H9 (cell line): ENCODE measurements at regions not wholly inside any gene's neighbourhood (a gene's known extent, or its start where the extent isn't known, plus 50 kb on each side); places are given as distances from the start of the nearest gene placed in this dataset.

ENCODE experiments used
- DNase-seq: peaks from one replicate; pipeline ENCODE4 v3.0.0-alpha.2; 2017
- H2AFZ ChIP-seq: one replicate; pipeline ENCODE4 v1.6.1; 2013; ENCODE audit warnings: mild to moderate bottlenecking, low read length, control low read depth, moderate library complexity
- H2AK5ac ChIP-seq: 2 replicates; pipeline ENCODE4 v1.6.1; 2013; ENCODE audit warnings: low read length, control low read depth, mixed read lengths; ENCODE audit not compliant: insufficient read length
- H2BK120ac ChIP-seq: one replicate; pipeline ENCODE4 v1.6.1; 2013; ENCODE audit warnings: low read depth, mild to moderate bottlenecking, low read length, control low read depth, inconsistent platforms; ENCODE audit not compliant: poor library complexity, severe bottlenecking
- H2BK12ac ChIP-seq: 2 replicates; pipeline ENCODE4 v1.6.1; 2013; ENCODE audit warnings: low read length, control low read depth, mixed read lengths, low read depth; ENCODE audit not compliant: insufficient read length
- H2BK15ac ChIP-seq: 2 replicates; pipeline ENCODE4 v1.6.1; 2013; ENCODE audit warnings: low read depth, low read length, control low read depth
- H2BK20ac ChIP-seq: one replicate; pipeline ENCODE4 v1.6.1; 2013; ENCODE audit warnings: low read depth, mild to moderate bottlenecking, low read length, control low read depth, inconsistent platforms; ENCODE audit not compliant: poor library complexity, severe bottlenecking
- H2BK5ac ChIP-seq: 2 replicates; pipeline ENCODE4 v1.6.1; 2013; ENCODE audit warnings: low read length, control low read depth, mixed read lengths; ENCODE audit not compliant: insufficient read length
- H3K14ac ChIP-seq: 2 replicates; pipeline ENCODE4 v1.6.1; 2013; ENCODE audit warnings: low read length, control low read depth; ENCODE audit not compliant: insufficient read depth
- H3K18ac ChIP-seq: 2 replicates; pipeline ENCODE4 v1.6.1; 2013; ENCODE audit warnings: low read depth, mild to moderate bottlenecking, mixed read lengths, low read length, control low read depth; ENCODE audit not compliant: insufficient read length
- H3K23ac ChIP-seq: 2 replicates; pipeline ENCODE4 v1.6.1; 2013; ENCODE audit warnings: low read length, control low read depth, mixed read lengths, low read depth; ENCODE audit not compliant: insufficient read length
- H3K23me2 ChIP-seq: 2 replicates; pipeline ENCODE4 v1.6.1; 2013; ENCODE audit warnings: low read depth, mild to moderate bottlenecking, mixed read lengths, low read length, control low read depth; ENCODE audit not compliant: insufficient read length, poor library complexity, severe bottlenecking
- H3K27ac ChIP-seq: 2 replicates; pipeline ENCODE4 v1.5.1; 2013; ENCODE audit warnings: low read length, control low read depth, mixed read lengths, low read depth; ENCODE audit not compliant: insufficient read length
- H3K27me3 ChIP-seq: 2 replicates; pipeline ENCODE4 v1.6.1; 2013; ENCODE audit warnings: low read length, control low read depth, inconsistent platforms; ENCODE audit not compliant: insufficient read depth
- H3K4ac ChIP-seq: 2 replicates; pipeline ENCODE4 v1.6.1; 2013; ENCODE audit warnings: low read depth, mild to moderate bottlenecking, control low read depth, inconsistent platforms, low read length, moderate library complexity
- H3K4me1 ChIP-seq: 2 replicates; pipeline ENCODE4 v1.6.1; 2013; ENCODE audit warnings: low read length, control low read depth, inconsistent platforms; ENCODE audit not compliant: insufficient read depth
- H3K4me2 ChIP-seq: 2 replicates; pipeline ENCODE4 v1.6.1; 2013; ENCODE audit warnings: low read length, control low read depth, mixed read lengths; ENCODE audit not compliant: insufficient read length, insufficient read depth
- H3K56ac ChIP-seq: 2 replicates; pipeline ENCODE4 v1.6.1; 2013; ENCODE audit warnings: low read depth, mild to moderate bottlenecking, mixed read lengths, low read length, control low read depth; ENCODE audit not compliant: insufficient read length
- H3K79me1 ChIP-seq: 2 replicates; pipeline ENCODE4 v1.6.1; 2013; ENCODE audit warnings: low read depth, mild to moderate bottlenecking, moderate library complexity, low read length, control low read depth, inconsistent platforms; ENCODE audit not compliant: insufficient read depth, poor library complexity, severe bottlenecking
- H3K79me2 ChIP-seq: 2 replicates; pipeline ENCODE4 v1.6.1; 2013; ENCODE audit warnings: low read length, control low read depth, inconsistent platforms; ENCODE audit not compliant: insufficient read depth
- H3K9ac ChIP-seq: 2 replicates; pipeline ENCODE4 v1.6.1; 2013; ENCODE audit warnings: low read length, control low read depth, mixed read lengths; ENCODE audit not compliant: insufficient read length; ENCODE audit errors: extremely low read depth
- H3K9me3 ChIP-seq: one replicate; pipeline ENCODE4 v1.6.1; 2013; ENCODE audit warnings: low read depth, low read length, inconsistent platforms; ENCODE audit not compliant: control insufficient read depth
- H3T11ph ChIP-seq: one replicate; pipeline ENCODE4 v1.6.1; 2013; ENCODE audit warnings: mild to moderate bottlenecking, low read length, control low read depth, inconsistent platforms
- H4K20me1 ChIP-seq: one replicate; pipeline ENCODE4 v1.6.1; 2013; ENCODE audit not compliant: control insufficient read depth, insufficient read length, insufficient read depth
- H4K5ac ChIP-seq: 2 replicates; pipeline ENCODE4 v1.6.1; 2013; ENCODE audit warnings: low read depth, mild to moderate bottlenecking, mixed read lengths, low read length, control low read depth; ENCODE audit not compliant: insufficient read length
- H4K8ac ChIP-seq: replicated peaks from 2 replicates; pipeline ENCODE4 v1.6.1; 2013; ENCODE audit warnings: low read length, control low read depth, mixed read lengths, low read depth; ENCODE audit not compliant: insufficient read length
- H4K91ac ChIP-seq: 2 replicates; pipeline ENCODE4 v1.6.1; 2013; ENCODE audit warnings: low read depth, mild to moderate bottlenecking, moderate library complexity, mixed read lengths, low read length, control low read depth; ENCODE audit not compliant: insufficient read length
- H3K27ac Mint-ChIP-seq, 3 experiments: 2 replicates in 2 of 3; 3 replicates in 1 of 3; pipeline ENCODE4 v1.8.0; 2020 to 2021; ENCODE audit warnings: mixed read lengths in 3 of 3, mild to moderate bottlenecking in 1 of 3, moderate library complexity in 1 of 3
- H3K27me3 Mint-ChIP-seq: 2 replicates; pipeline ENCODE4 v1.8.0; 2021; ENCODE audit warnings: low read depth, mild to moderate bottlenecking, moderate library complexity, mixed read lengths
- H3K36me3 Mint-ChIP-seq, 3 experiments: 2 replicates in 2 of 3; 3 replicates in 1 of 3; pipeline ENCODE4 v1.8.0; 2020 to 2021; ENCODE audit warnings: low read depth in 3 of 3, mixed read lengths in 3 of 3; ENCODE audit not compliant: insufficient read depth in 1 of 3
- H3K4me1 Mint-ChIP-seq, 2 experiments: 2 replicates each; pipeline ENCODE4 v1.8.0; 2020; ENCODE audit warnings: mixed read lengths in 2 of 2
- H3K4me3 Mint-ChIP-seq, 2 experiments: 2 replicates in 1 of 2; 3 replicates in 1 of 2; pipeline ENCODE4 v1.8.0; 2020 to 2021; ENCODE audit warnings: mild to moderate bottlenecking in 2 of 2, mixed read lengths in 2 of 2, moderate library complexity in 1 of 2
- H3K9me3 Mint-ChIP-seq, 2 experiments: 2 replicates in 1 of 2; 3 replicates in 1 of 2; pipeline ENCODE4 v1.8.0; 2020; ENCODE audit warnings: mild to moderate bottlenecking in 2 of 2, mixed read lengths in 2 of 2, moderate library complexity in 1 of 2
- WGBS: extraction: QIAGEN DNeasy Blood & Tissue Kit; methylation state at CpG from one replicate; pipeline ENCODE4 v1.1.7; 2013; ENCODE audit warnings: missing lambda C conversion rate, low lambda C conversion rate, mixed read lengths; ENCODE audit not compliant: insufficient read length; ENCODE audit errors: extremely low coverage; 5-methylcytosine and 5-hydroxymethylcytosine counted together
- TF ChIP-seq, protein P1 (sequence below): fragments of 200-600 bp; sonication (generic); conservative IDR thresholded peaks from 3 replicates; pipeline ENCODE4 v1.8.0; 2021; ENCODE audit warnings: antibody characterized with exemption, mild to moderate bottlenecking

DNA sequence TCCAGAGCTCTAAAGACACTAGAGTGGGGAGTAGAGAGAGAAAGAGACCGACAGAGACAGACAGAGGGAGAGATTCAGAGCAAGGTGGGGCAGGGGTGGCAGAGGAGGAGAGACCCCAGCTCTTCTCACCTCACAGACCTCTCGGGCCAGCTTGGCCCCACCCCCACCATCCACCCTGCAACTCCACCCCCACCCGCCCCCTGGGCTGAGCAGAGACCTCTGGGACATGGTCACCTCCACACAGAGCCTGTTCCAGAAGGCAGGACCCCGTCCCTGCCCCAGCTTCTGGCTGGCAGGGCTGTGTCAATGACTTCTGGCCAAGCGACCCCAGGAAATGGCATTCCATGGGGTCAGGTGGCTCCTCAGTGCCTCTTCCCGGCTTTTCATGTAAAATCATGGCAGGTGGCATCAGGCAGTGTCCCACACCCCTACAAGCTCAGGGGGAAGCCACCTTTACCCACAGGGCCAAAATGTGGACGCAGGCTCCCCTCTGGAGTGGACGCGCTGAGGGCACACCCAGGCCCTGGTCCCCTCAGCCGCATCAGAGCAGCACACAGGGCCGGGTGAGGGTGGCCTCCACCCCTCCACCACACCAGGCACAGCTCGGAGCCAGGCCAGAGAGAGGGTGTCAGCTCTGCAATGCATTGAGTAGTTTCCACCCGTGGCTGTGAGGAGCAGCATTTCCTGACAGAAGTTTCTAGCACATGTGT, 131.2 kb upstream of the LPCAT1 start:
- Mint-ChIP-seq H3K27ac (peak overlapping the region in 1 of 3 experiments; percentile 87; a peak in 1 of 7 replicates), H3K4me1 (peaks cover 13% of the 10 kb centered on the region in 2 experiments), H3K36me3 (no peaks in the 10 kb centered on the region), H3K9me3 (peaks cover 0 to 2% of the 10 kb centered on the region in 2 experiments; a peak in 1 of 5 replicates), H3K4me3 (no peak overlapping the region), H3K27me3 (peaks cover 62% of the 10 kb centered on the region)
- no peaks in the 10 kb centered on the region; the same call in 1 of the 2 replicates for H3K27me3 ChIP-seq
- no peaks in the 10 kb centered on the region for H3K79me2 ChIP-seq
- no peak overlapping the region for H4K8ac ChIP-seq
- H3K9me3 ChIP-seq = no peaks in the 10 kb centered on the region
- no peak overlapping the region for H3K27ac ChIP-seq
- H2BK20ac ChIP-seq = no peak overlapping the region
- no peak overlapping the region for H2AK5ac ChIP-seq
- H4K5ac ChIP-seq = no peak overlapping the region
- H3K56ac ChIP-seq = no peak overlapping the region
- TF ChIP-seq, protein P1, sequence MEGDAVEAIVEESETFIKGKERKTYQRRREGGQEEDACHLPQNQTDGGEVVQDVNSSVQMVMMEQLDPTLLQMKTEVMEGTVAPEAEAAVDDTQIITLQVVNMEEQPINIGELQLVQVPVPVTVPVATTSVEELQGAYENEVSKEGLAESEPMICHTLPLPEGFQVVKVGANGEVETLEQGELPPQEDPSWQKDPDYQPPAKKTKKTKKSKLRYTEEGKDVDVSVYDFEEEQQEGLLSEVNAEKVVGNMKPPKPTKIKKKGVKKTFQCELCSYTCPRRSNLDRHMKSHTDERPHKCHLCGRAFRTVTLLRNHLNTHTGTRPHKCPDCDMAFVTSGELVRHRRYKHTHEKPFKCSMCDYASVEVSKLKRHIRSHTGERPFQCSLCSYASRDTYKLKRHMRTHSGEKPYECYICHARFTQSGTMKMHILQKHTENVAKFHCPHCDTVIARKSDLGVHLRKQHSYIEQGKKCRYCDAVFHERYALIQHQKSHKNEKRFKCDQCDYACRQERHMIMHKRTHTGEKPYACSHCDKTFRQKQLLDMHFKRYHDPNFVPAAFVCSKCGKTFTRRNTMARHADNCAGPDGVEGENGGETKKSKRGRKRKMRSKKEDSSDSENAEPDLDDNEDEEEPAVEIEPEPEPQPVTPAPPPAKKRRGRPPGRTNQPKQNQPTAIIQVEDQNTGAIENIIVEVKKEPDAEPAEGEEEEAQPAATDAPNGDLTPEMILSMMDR = no peak
- H3K18ac ChIP-seq = no peak overlapping the region
- no peak overlapping the region for H3K4me2 ChIP-seq
- H3K9ac ChIP-seq = no peak overlapping the region
- no peak overlapping the region for H2AFZ ChIP-seq
- no peaks in the 10 kb centered on the region for H3K4me1 ChIP-seq
- no peak overlapping the region for H4K91ac ChIP-seq
- no peak overlapping the region for H2BK12ac ChIP-seq
- no peak overlapping the region for H2BK120ac ChIP-seq
- no peaks in the 10 kb centered on the region for H3K23me2 ChIP-seq
- no peak overlapping the region for H3K4ac ChIP-seq
- WGBS = no CpG with 5 or more reads among the region's 13 CpGs
- H2BK15ac ChIP-seq = no peak overlapping the region
- no peak overlapping the region for H3T11ph ChIP-seq
- peak; percentile 24 for DNase-seq
- H2BK5ac ChIP-seq = no peak overlapping the region
- H3K14ac ChIP-seq = no peak overlapping the region
- no peaks in the 10 kb centered on the region for H4K20me1 ChIP-seq
- no peak overlapping the region for H3K23ac ChIP-seq
- H3K79me1 ChIP-seq = no peaks in the 10 kb centered on the region
